ENCODE measurements at regions not wholly inside any gene's neighbourhood (a gene's known extent, or its start where the extent isn't known, plus 50 kb on each side); places are given as distances from the start of the nearest gene placed in this dataset.
A peak's percentile ranks its signal among the peaks of the same experiment; 100 is the strongest.

DNA sequence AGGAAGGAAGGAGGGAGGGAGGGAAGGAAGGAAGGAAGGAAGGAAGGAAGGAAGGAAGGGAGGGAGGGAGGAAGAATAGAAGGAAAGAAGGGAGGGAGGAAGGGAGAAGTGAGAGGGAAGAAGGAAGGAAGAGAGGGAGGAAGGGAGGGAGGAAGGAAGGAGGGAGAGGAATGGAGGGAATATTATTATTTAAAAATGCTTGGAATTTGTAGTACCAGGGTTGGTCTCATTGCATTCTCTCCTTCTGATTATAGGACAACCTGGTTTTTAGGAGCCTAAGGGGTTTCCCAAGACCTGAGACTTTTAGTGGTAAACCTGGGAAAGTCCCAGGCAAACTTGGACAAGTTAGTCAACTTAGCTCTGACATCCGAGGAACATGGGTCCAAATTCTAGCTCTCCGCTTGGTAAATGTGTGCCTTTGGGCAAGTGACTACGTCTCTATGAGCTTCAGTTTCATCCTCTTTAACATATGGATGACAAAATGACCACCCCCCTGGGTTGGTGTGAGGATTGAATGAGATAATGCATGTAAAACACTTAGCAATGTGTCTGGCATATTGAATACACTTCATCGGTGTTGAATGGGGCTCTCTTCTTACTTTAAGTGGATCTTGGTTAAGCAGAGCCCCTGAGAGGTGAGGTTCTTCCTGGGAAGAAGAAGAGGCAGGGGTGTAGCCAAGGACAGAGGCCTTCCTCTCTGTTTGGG is 690.7 kb upstream of the TBX3 start:
- H3K4me3 ChIP-seq (replicated peaks in 1 of 3; ENCODE audit: low read depth in 2 of 3, low read length in 3 of 3), result no peak overlapping the region
- WGBS (ENCODE audit: insufficient coverage), result no CpG with 5 or more reads among the region's 4 CpGs
- H3K36me3 ChIP-seq (replicated peaks in 1 of 2; ENCODE audit: control insufficient read depth in 1 of 2, insufficient read depth in 2 of 2, low read length in 2 of 2), result no peaks in the 10 kb centered on the region
- H3K4me2 ChIP-seq (replicated peaks; ENCODE audit: extremely low read depth, low read length, poor library complexity, severe bottlenecking), result no peak overlapping the region
- H3K27ac Mint-ChIP-seq, result no peak overlapping the region
- H3K79me2 ChIP-seq (ENCODE audit: insufficient read depth, low read length), result no peaks in the 10 kb centered on the region
- no peak overlapping the region for H3K27ac ChIP-seq (ENCODE audit: low read depth in 1 of 2, low read length in 2 of 2)
- no peaks in the 10 kb centered on the region for H3K27me3 ChIP-seq (ENCODE audit: control insufficient read depth in 2 of 2, insufficient read depth in 2 of 2, low read length in 2 of 2)
- H3K9me3 Mint-ChIP-seq, result peaks cover 2 to 20% (median 11%) of the 10 kb centered on the region in 7 donors
- intact Hi-C loops (cut with micrococcal nuclease), result no loop called here
- DNase-seq, result no peak
- H3K4me3 Mint-ChIP-seq, result no peak overlapping the region
- H3K4me1 ChIP-seq (ENCODE audit: control insufficient read depth in 1 of 2, insufficient read depth in 2 of 2, low read length in 2 of 2), result no peaks in the 10 kb centered on the region
- H3K9ac ChIP-seq (ENCODE audit: insufficient read depth, low read length, poor library complexity, severe bottlenecking), result no peak overlapping the region
- no peak overlapping the region for H2AFZ ChIP-seq (ENCODE audit: insufficient read depth, low read depth, low read length, poor library complexity, severe bottlenecking)
- no peaks in the 10 kb centered on the region for H4K20me1 ChIP-seq (ENCODE audit: insufficient read depth, low read length)
- TF ChIP-seq, protein P1, sequence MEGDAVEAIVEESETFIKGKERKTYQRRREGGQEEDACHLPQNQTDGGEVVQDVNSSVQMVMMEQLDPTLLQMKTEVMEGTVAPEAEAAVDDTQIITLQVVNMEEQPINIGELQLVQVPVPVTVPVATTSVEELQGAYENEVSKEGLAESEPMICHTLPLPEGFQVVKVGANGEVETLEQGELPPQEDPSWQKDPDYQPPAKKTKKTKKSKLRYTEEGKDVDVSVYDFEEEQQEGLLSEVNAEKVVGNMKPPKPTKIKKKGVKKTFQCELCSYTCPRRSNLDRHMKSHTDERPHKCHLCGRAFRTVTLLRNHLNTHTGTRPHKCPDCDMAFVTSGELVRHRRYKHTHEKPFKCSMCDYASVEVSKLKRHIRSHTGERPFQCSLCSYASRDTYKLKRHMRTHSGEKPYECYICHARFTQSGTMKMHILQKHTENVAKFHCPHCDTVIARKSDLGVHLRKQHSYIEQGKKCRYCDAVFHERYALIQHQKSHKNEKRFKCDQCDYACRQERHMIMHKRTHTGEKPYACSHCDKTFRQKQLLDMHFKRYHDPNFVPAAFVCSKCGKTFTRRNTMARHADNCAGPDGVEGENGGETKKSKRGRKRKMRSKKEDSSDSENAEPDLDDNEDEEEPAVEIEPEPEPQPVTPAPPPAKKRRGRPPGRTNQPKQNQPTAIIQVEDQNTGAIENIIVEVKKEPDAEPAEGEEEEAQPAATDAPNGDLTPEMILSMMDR (IDR thresholded peaks at IDR 0.05), result no peak
- H3K27me3 Mint-ChIP-seq (ENCODE audit: low read depth in 3 of 3), result peaks cover 0 to 2% (median 0%) of the 10 kb centered on the region in 3 donors
- H3K4me1 Mint-ChIP-seq, result no peaks in the 10 kb centered on the region
- H3K9me3 ChIP-seq (replicated peaks in 1 of 2; ENCODE audit: control insufficient read depth in 1 of 2, insufficient read depth in 1 of 2, low read length in 2 of 2), result peaks cover 13 to 14% of the 10 kb centered on the region in 2 donors
- no peaks in the 10 kb centered on the region for H3K36me3 Mint-ChIP-seq

DNA sequence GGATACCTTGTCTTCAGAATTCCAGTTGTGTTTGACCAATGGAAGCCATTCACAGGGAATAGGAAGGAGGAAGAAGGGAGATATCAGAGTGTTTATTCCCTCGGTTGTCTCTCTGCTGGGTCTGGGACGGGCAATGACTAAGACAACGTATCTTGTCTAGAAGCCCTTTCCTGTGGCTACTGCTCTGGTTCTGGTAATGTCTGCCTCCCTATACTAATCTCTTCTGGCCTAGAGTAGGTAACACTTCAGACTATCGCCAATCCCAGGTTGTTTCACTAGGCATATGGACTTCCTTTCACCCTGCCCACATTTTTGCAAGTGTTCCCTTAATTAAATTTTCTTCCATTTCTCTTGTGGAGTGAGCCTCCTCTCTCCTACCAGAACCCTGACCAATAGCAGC is 687.7 kb upstream of the TBX3 start:
- no peak overlapping the region for H3K27ac ChIP-seq (ENCODE audit: low read depth in 1 of 2, low read length in 2 of 2)
- H4K20me1 ChIP-seq (ENCODE audit: insufficient read depth, low read length), result no peaks in the 10 kb centered on the region
- no peaks in the 10 kb centered on the region for H3K36me3 ChIP-seq (replicated peaks in 1 of 2; ENCODE audit: control insufficient read depth in 1 of 2, insufficient read depth in 2 of 2, low read length in 2 of 2)
- no peak overlapping the region for H3K4me2 ChIP-seq (replicated peaks; ENCODE audit: extremely low read depth, low read length, poor library complexity, severe bottlenecking)
- intact Hi-C loops (cut with micrococcal nuclease), result no loop called here
- H3K4me1 ChIP-seq (ENCODE audit: control insufficient read depth in 1 of 2, insufficient read depth in 2 of 2, low read length in 2 of 2), result no peaks in the 10 kb centered on the region
- H3K27me3 ChIP-seq (ENCODE audit: control insufficient read depth in 2 of 2, insufficient read depth in 2 of 2, low read length in 2 of 2), result no peaks in the 10 kb centered on the region
- H2AFZ ChIP-seq (ENCODE audit: insufficient read depth, low read depth, low read length, poor library complexity, severe bottlenecking), result no peak overlapping the region
- Mint-ChIP-seq H3K27me3 (ENCODE audit: low read depth in 3 of 3) (no peaks in the 10 kb centered on the region), H3K4me3 (no peak overlapping the region), H3K36me3 (no peaks in the 10 kb centered on the region), H3K27ac (peak overlapping the region in 1 of 7 donors; percentile 38), H3K4me1 (no peaks in the 10 kb centered on the region), H3K9me3 (peaks cover 2 to 18% (median 13%) of the 10 kb centered on the region in 7 donors)
- no peak overlapping the region for H3K4me3 ChIP-seq (replicated peaks in 1 of 3; ENCODE audit: low read depth in 2 of 3, low read length in 3 of 3)
- TF ChIP-seq, protein P1 (IDR thresholded peaks at IDR 0.05), result no peak
- no peaks in the 10 kb centered on the region for H3K79me2 ChIP-seq (ENCODE audit: insufficient read depth, low read length)
- WGBS (ENCODE audit: insufficient coverage), result 90% methylated on average over 2 of the region's 4 CpGs
- H3K9ac ChIP-seq (ENCODE audit: insufficient read depth, low read length, poor library complexity, severe bottlenecking), result no peak overlapping the region
- DNase-seq, result no peak
- peaks cover 13 to 14% of the 10 kb centered on the region in 2 donors for H3K9me3 ChIP-seq (replicated peaks in 1 of 2; ENCODE audit: control insufficient read depth in 1 of 2, insufficient read depth in 1 of 2, low read length in 2 of 2)
